Neural cell (in vitro differentiated cells): ENCODE measurements at regions not wholly inside any gene's neighbourhood (a gene's known extent, or its start where the extent isn't known, plus 50 kb on each side); places are given as distances from the start of the nearest gene placed in this dataset.

ENCODE experiments used
- H2AFZ ChIP-seq: fragments of 200-600, 300-800 bp; sonication (generic), shearing (Covaris generic); 2 replicates; pipeline ENCODE4 v1.6.0; 2014; ENCODE audit warnings: low read depth, mild to moderate bottlenecking, antibody characterized with exemption, low read length, moderate library complexity
- H3F3A ChIP-seq: fragments of 200-600 bp; shearing (Covaris generic); 2 replicates; pipeline ENCODE4 v1.6.1; 2016; ENCODE audit warnings: mild to moderate bottlenecking, moderate library complexity, mixed read lengths, antibody characterized with exemption, low read length; ENCODE audit not compliant: insufficient read depth, poor library complexity, severe bottlenecking
- H3K27ac ChIP-seq: fragments of 200-600, 300-800 bp; sonication (generic), shearing (Covaris generic); 2 replicates; pipeline ENCODE4 v1.5.1; 2014; ENCODE audit warnings: mild to moderate bottlenecking, low read length, moderate library complexity
- H3K27me3 ChIP-seq: fragments of 300-800, 200-600 bp; sonication (generic), shearing (Covaris generic); 2 replicates; pipeline ENCODE4 v1.6.0; 2014; ENCODE audit warnings: mild to moderate bottlenecking, low read depth, low read length, moderate library complexity; ENCODE audit not compliant: insufficient read depth
- H3K36me3 ChIP-seq: fragments of 300-800, 200-600 bp; sonication (generic), shearing (Covaris generic); 2 replicates; pipeline ENCODE4 v1.5.1; 2014; ENCODE audit warnings: mild to moderate bottlenecking, antibody characterized with exemption, low read length, moderate library complexity; ENCODE audit not compliant: insufficient read depth
- H3K4me2 ChIP-seq: fragments of 300-800, 200-600 bp; sonication (generic), shearing (Covaris generic); 2 replicates; pipeline ENCODE4 v1.6.0; 2014; ENCODE audit warnings: mild to moderate bottlenecking, low read length
- H3K4me3 ChIP-seq: fragments of 300-800, 200-600 bp; sonication (generic), shearing (Covaris generic); 2 replicates; pipeline ENCODE4 v1.5.1; 2014; ENCODE audit warnings: mild to moderate bottlenecking, low read length, moderate library complexity
- H3K79me2 ChIP-seq: fragments of 200-600 bp; shearing (Covaris generic); replicated peaks from 2 replicates; pipeline ENCODE4 v1.6.0; 2014; ENCODE audit warnings: mild to moderate bottlenecking, low read length, moderate library complexity; ENCODE audit not compliant: insufficient read depth
- H3K9ac ChIP-seq: fragments of 300-800, 200-600 bp; sonication (generic), shearing (Covaris generic); 2 replicates; pipeline ENCODE4 v1.6.1; 2016; ENCODE audit warnings: mild to moderate bottlenecking, low read length, mixed read lengths
- H3K9me2 ChIP-seq: fragments of 200-600 bp; shearing (Covaris generic); 2 replicates; pipeline ENCODE4 v1.6.1; 2016; ENCODE audit warnings: mild to moderate bottlenecking, low read length, mixed read lengths; ENCODE audit not compliant: insufficient read depth
- H3K9me3 ChIP-seq: fragments of 200-600, 300-800 bp; sonication (generic), shearing (Covaris generic); 2 replicates; pipeline ENCODE4 v1.6.1; 2016; ENCODE audit warnings: mild to moderate bottlenecking, mixed run types, low read length, moderate library complexity, mixed read lengths
- H4K20me1 ChIP-seq: fragments of 200-600 bp; shearing (Covaris generic); 2 replicates; pipeline ENCODE4 v1.6.1; 2016; ENCODE audit warnings: mild to moderate bottlenecking, mixed run types; ENCODE audit not compliant: insufficient read depth
- EP300 ChIP-seq: fragments of 450-650 bp; conservative IDR thresholded peaks from 2 replicates; pipeline ENCODE4 v1.6.1; 2014; ENCODE audit warnings: antibody characterized with exemption, mild to moderate bottlenecking, moderate library complexity; ENCODE audit not compliant: poor library complexity, severe bottlenecking
- EZH2 ChIP-seq: fragments of 200-600, 300-800 bp; shearing (Covaris generic), sonication (generic); IDR thresholded peaks from 2 replicates; pipeline ENCODE4 v1.6.1; 2014; ENCODE audit warnings: antibody characterized with exemption, low read length, borderline replicate concordance, mild to moderate bottlenecking; ENCODE audit not compliant: insufficient read depth, poor library complexity, severe bottlenecking
- MXI1 ChIP-seq: fragments of 450-650 bp; conservative IDR thresholded peaks from 2 replicates; pipeline ENCODE4 v1.6.1; 2014; ENCODE audit warnings: antibody characterized with exemption, mild to moderate bottlenecking; ENCODE audit not compliant: poor library complexity, severe bottlenecking
- POLR2AphosphoS5 ChIP-seq: IDR thresholded peaks from 2 replicates; pipeline ENCODE4 v1.6.1; 2012
- RAD21 ChIP-seq: fragments of 450-650 bp; conservative IDR thresholded peaks from 2 replicates; pipeline ENCODE4 v1.6.1; 2014; ENCODE audit warnings: antibody characterized with exemption, mild to moderate bottlenecking, moderate library complexity
- SMC3 ChIP-seq: fragments of 450-650 bp; conservative IDR thresholded peaks from 2 replicates; pipeline ENCODE4 v1.6.1; 2014; ENCODE audit warnings: antibody characterized with exemption, mild to moderate bottlenecking, moderate library complexity; ENCODE audit not compliant: poor library complexity
- TAF1 ChIP-seq: IDR thresholded peaks from 2 replicates; pipeline ENCODE4 v1.6.1; 2012; ENCODE audit warnings: low read depth
- TF ChIP-seq, protein P1 (sequence below): fragments of 450-650 bp; IDR thresholded peaks from 2 replicates; pipeline ENCODE4 v1.5.1; 2014; ENCODE audit warnings: antibody characterized with exemption, mild to moderate bottlenecking, moderate library complexity; ENCODE audit not compliant: poor library complexity, severe bottlenecking
- TF ChIP-seq, protein P2 (sequence below): IDR thresholded peaks from 2 replicates; pipeline ENCODE4 v1.6.1; 2012; ENCODE audit warnings: borderline replicate concordance

DNA sequence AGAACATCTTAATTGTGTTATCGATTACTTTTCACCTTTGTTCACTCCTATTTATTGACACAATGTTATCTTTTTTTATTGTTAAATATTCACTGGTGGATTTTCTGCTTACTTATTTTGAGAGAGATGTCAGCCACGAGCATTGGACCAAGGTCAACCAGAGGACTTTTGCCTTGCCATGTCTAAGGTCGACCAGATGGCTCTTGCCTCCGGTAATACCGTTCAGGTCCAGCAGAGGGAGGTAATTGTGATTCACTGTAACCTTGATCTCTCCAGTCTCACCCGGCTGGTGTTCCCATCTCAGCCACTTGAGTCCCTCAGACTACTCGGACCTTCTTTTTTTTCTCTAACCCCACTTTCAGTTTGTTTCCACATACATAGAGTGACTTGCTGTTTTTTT, 1438.1 kb downstream of the UQCRFS1 start:
- Histone ChIP-seq H3K4me3 (no peak overlapping the region), H3K27me3 (no peaks in the 10 kb centered on the region), H4K20me1 (no peaks in the 10 kb centered on the region), H3K27ac (no peak overlapping the region), H3K4me2 (no peak overlapping the region), H3K9me2 (no peaks in the 10 kb centered on the region), H3K9me3 (peaks cover 51% of the 10 kb centered on the region), H3K36me3 (peaks cover 41% of the 10 kb centered on the region), H2AFZ (no peak overlapping the region), H3K9ac (no peak overlapping the region), H3K79me2 (no peaks in the 10 kb centered on the region), H3F3A (no peaks in the 10 kb centered on the region)
- TF ChIP-seq, protein P1, sequence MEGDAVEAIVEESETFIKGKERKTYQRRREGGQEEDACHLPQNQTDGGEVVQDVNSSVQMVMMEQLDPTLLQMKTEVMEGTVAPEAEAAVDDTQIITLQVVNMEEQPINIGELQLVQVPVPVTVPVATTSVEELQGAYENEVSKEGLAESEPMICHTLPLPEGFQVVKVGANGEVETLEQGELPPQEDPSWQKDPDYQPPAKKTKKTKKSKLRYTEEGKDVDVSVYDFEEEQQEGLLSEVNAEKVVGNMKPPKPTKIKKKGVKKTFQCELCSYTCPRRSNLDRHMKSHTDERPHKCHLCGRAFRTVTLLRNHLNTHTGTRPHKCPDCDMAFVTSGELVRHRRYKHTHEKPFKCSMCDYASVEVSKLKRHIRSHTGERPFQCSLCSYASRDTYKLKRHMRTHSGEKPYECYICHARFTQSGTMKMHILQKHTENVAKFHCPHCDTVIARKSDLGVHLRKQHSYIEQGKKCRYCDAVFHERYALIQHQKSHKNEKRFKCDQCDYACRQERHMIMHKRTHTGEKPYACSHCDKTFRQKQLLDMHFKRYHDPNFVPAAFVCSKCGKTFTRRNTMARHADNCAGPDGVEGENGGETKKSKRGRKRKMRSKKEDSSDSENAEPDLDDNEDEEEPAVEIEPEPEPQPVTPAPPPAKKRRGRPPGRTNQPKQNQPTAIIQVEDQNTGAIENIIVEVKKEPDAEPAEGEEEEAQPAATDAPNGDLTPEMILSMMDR: no peak
- TF ChIP-seq EZH2 (no peak), TAF1 (no peak), MXI1 (no peak), POLR2AphosphoS5 (no peak), EP300 (no peak)
- TF ChIP-seq, protein P2, sequence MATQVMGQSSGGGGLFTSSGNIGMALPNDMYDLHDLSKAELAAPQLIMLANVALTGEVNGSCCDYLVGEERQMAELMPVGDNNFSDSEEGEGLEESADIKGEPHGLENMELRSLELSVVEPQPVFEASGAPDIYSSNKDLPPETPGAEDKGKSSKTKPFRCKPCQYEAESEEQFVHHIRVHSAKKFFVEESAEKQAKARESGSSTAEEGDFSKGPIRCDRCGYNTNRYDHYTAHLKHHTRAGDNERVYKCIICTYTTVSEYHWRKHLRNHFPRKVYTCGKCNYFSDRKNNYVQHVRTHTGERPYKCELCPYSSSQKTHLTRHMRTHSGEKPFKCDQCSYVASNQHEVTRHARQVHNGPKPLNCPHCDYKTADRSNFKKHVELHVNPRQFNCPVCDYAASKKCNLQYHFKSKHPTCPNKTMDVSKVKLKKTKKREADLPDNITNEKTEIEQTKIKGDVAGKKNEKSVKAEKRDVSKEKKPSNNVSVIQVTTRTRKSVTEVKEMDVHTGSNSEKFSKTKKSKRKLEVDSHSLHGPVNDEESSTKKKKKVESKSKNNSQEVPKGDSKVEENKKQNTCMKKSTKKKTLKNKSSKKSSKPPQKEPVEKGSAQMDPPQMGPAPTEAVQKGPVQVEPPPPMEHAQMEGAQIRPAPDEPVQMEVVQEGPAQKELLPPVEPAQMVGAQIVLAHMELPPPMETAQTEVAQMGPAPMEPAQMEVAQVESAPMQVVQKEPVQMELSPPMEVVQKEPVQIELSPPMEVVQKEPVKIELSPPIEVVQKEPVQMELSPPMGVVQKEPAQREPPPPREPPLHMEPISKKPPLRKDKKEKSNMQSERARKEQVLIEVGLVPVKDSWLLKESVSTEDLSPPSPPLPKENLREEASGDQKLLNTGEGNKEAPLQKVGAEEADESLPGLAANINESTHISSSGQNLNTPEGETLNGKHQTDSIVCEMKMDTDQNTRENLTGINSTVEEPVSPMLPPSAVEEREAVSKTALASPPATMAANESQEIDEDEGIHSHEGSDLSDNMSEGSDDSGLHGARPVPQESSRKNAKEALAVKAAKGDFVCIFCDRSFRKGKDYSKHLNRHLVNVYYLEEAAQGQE: no peak

DNA sequence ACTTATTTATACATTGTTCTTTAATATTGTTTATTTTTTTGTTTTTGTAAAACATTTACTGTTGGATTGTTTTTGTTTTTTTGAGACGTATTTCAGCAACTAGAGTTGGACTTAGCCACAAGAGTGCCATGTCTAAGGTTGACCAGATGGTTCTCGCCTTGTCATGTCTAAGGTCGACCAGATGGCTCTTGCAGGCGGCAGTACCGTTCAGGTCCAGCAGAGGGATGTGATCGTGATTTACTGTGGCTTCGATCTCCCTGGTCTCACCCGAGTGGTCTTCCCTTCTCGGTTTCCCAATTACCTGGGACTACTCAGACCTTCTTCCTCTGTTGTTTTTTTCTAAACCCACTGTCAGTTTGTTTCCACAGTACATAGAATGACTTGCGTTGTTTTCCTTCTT, 1438.6 kb downstream of the UQCRFS1 start:
- Histone ChIP-seq H3K27me3 (no peaks in the 10 kb centered on the region), H3K9me3 (peaks cover 51% of the 10 kb centered on the region), H3F3A (no peaks in the 10 kb centered on the region), H3K4me2 (no peak overlapping the region), H3K4me3 (no peak overlapping the region), H2AFZ (no peak overlapping the region), H3K79me2 (no peaks in the 10 kb centered on the region), H3K27ac (no peak overlapping the region), H3K9ac (no peak overlapping the region), H3K9me2 (no peaks in the 10 kb centered on the region), H4K20me1 (no peaks in the 10 kb centered on the region), H3K36me3 (peaks cover 41% of the 10 kb centered on the region)
- TF ChIP-seq TAF1 (no peak), EZH2 (no peak), MXI1 (no peak), RAD21 (no peak), SMC3 (no peak), POLR2AphosphoS5 (no peak), EP300 (no peak)
- TF ChIP-seq, protein P1: no peak
- TF ChIP-seq, protein P2: no peak
